ENCODE measurements at regions not wholly inside any gene's neighbourhood (a gene's known extent, or its start where the extent isn't known, plus 50 kb on each side); places are given as distances from the start of the nearest gene placed in this dataset.

DNA sequence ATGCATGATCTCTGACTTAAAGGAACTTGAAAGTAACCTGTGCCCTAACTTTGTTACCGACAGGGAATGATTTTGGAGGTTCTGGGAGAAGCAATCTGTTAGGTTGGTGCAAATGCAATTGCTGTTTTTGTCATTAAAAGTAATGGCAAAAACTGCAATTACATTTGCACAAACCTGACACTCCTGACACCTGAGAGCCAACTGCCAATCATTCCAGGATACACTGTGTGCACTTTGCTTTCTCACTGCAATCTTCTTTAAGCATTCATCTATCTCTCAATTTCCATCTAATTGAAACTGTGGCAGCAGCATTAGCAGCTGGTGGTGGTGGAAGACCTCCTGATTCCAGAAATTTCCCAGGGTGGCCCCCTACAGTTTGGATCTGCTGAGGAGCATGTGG lies 87.6 kb upstream of the CYP1B1 start:
- no peaks in the 10 kb centered on the region for H3K36me3 ChIP-seq (ENCODE audit: insufficient read depth)
- H3K4me1 ChIP-seq (ENCODE audit: low read depth, poor library complexity, severe bottlenecking) = peaks cover 55% of the 10 kb centered on the region
- no peaks in the 10 kb centered on the region for H3K27me3 ChIP-seq (ENCODE audit: insufficient read depth, low read depth)
- H2AFZ ChIP-seq (ENCODE audit: low read depth) = no peak overlapping the region
- TF ChIP-seq, protein P1, sequence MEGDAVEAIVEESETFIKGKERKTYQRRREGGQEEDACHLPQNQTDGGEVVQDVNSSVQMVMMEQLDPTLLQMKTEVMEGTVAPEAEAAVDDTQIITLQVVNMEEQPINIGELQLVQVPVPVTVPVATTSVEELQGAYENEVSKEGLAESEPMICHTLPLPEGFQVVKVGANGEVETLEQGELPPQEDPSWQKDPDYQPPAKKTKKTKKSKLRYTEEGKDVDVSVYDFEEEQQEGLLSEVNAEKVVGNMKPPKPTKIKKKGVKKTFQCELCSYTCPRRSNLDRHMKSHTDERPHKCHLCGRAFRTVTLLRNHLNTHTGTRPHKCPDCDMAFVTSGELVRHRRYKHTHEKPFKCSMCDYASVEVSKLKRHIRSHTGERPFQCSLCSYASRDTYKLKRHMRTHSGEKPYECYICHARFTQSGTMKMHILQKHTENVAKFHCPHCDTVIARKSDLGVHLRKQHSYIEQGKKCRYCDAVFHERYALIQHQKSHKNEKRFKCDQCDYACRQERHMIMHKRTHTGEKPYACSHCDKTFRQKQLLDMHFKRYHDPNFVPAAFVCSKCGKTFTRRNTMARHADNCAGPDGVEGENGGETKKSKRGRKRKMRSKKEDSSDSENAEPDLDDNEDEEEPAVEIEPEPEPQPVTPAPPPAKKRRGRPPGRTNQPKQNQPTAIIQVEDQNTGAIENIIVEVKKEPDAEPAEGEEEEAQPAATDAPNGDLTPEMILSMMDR (conservative IDR thresholded peaks at IDR 0.05; ENCODE audit: low read depth, low read length) = no peak
- no peak overlapping the region for H3K27ac ChIP-seq
- no peak overlapping the region for H3K9ac ChIP-seq
- no peak overlapping the region for H3K4me3 ChIP-seq (IDR thresholded peaks at IDR 0.05; ENCODE audit: insufficient read depth, low read depth, low read length)
- H4K20me1 ChIP-seq (ENCODE audit: insufficient read depth) = no peaks in the 10 kb centered on the region
- H3K4me2 ChIP-seq = no peak overlapping the region
- no peaks in the 10 kb centered on the region for H3K79me2 ChIP-seq (ENCODE audit: insufficient read depth, low read depth)

DNA sequence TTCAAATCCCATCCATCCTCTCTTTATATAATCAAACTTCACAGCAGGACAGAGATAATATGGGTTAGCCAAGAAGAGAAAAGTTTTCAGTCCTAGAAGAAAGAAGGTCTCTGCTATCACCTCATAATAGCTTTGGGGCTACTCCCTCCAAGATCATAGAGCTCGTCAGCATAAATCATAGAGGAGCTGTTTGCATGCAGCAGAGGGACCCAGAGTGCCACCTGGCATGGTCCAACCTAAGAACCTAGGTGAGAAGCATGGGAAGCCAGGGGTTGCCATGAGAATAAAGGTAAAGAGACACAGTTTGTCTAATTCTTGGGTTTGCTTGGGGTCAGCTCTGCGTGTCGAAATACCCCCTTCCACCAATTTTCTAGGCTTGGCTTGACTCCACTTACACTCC lies 87.1 kb upstream of the CYP1B1 start:
- H3K27ac ChIP-seq = no peak overlapping the region
- no peak overlapping the region for H3K4me3 ChIP-seq (IDR thresholded peaks at IDR 0.05; ENCODE audit: insufficient read depth, low read depth, low read length)
- H3K79me2 ChIP-seq (ENCODE audit: insufficient read depth, low read depth) = no peaks in the 10 kb centered on the region
- H3K27me3 ChIP-seq (ENCODE audit: insufficient read depth, low read depth) = no peaks in the 10 kb centered on the region
- H2AFZ ChIP-seq (ENCODE audit: low read depth) = no peak overlapping the region
- H4K20me1 ChIP-seq (ENCODE audit: insufficient read depth) = no peaks in the 10 kb centered on the region
- no peak overlapping the region for H3K4me2 ChIP-seq
- peaks cover 50% of the 10 kb centered on the region for H3K4me1 ChIP-seq (ENCODE audit: low read depth, poor library complexity, severe bottlenecking)
- TF ChIP-seq, protein P1 (conservative IDR thresholded peaks at IDR 0.05; ENCODE audit: low read depth, low read length) = no peak
- no peak overlapping the region for H3K9ac ChIP-seq
- no peaks in the 10 kb centered on the region for H3K36me3 ChIP-seq (ENCODE audit: insufficient read depth)

DNA sequence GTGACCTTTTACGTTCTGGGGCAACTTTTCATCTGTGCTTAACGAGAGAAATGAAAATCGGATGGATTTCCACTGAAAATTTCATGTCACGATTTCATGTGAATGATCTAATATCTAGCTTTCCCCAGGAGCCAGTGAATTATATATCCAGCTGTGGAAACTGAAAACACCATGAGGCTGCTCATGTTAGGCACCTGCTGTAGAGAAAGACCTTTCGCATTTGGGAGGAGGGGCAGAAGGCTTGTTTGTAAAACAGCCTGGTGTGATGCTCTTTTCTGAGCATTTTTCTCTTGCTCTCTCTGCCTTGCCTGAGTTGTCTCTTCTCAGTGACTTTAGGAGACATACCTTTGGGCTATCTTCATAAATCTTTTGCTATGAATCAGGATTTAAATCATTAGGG lies 84.6 kb upstream of the CYP1B1 start:
- H2AFZ ChIP-seq (ENCODE audit: low read depth) = no peak overlapping the region
- no peaks in the 10 kb centered on the region for H4K20me1 ChIP-seq (ENCODE audit: insufficient read depth)
- no peaks in the 10 kb centered on the region for H3K36me3 ChIP-seq (ENCODE audit: insufficient read depth)
- H3K4me2 ChIP-seq = no peak overlapping the region
- peaks cover 25% of the 10 kb centered on the region for H3K4me1 ChIP-seq (ENCODE audit: low read depth, poor library complexity, severe bottlenecking)
- no peak overlapping the region for H3K9ac ChIP-seq
- no peak overlapping the region for H3K4me3 ChIP-seq (IDR thresholded peaks at IDR 0.05; ENCODE audit: insufficient read depth, low read depth, low read length)
- H3K27ac ChIP-seq = no peak overlapping the region
- no peaks in the 10 kb centered on the region for H3K27me3 ChIP-seq (ENCODE audit: insufficient read depth, low read depth)
- no peaks in the 10 kb centered on the region for H3K79me2 ChIP-seq (ENCODE audit: insufficient read depth, low read depth)
- TF ChIP-seq, protein P1 (conservative IDR thresholded peaks at IDR 0.05; ENCODE audit: low read depth, low read length) = no peak

DNA sequence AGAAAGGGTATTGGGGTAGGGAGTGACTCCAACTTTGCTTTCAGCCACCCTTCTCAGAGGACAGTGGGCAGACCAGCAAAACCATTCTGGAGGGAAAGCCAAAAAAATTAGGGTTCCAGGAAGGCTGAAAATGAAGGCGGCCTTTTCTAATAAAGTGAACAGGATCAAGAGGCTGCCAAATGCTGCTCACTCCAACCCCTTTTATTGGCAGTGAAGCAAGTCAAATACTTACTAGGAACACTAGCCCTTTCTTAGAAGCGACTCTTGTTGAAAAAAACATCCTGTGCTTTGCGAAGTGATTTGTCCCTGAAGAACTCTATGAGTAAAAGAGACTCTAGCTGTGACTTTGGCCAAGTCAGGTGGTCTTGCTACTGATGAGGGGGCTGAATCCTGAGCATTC lies 83.6 kb upstream of the CYP1B1 start:
- TF ChIP-seq, protein P1 (conservative IDR thresholded peaks at IDR 0.05; ENCODE audit: low read depth, low read length) = no peak
- no peak overlapping the region for H2AFZ ChIP-seq (ENCODE audit: low read depth)
- no peaks in the 10 kb centered on the region for H3K79me2 ChIP-seq (ENCODE audit: insufficient read depth, low read depth)
- no peak overlapping the region for H3K27ac ChIP-seq
- H3K36me3 ChIP-seq (ENCODE audit: insufficient read depth) = no peaks in the 10 kb centered on the region
- H4K20me1 ChIP-seq (ENCODE audit: insufficient read depth) = no peaks in the 10 kb centered on the region
- H3K4me1 ChIP-seq (ENCODE audit: low read depth, poor library complexity, severe bottlenecking) = peaks cover 18% of the 10 kb centered on the region
- H3K4me3 ChIP-seq (IDR thresholded peaks at IDR 0.05; ENCODE audit: insufficient read depth, low read depth, low read length) = no peak overlapping the region
- H3K9ac ChIP-seq = no peak overlapping the region
- H3K27me3 ChIP-seq (ENCODE audit: insufficient read depth, low read depth) = no peaks in the 10 kb centered on the region
- no peak overlapping the region for H3K4me2 ChIP-seq
